Urothelium cell line (cell line): ENCODE measurements at regions not wholly inside any gene's neighbourhood (a gene's known extent, or its start where the extent isn't known, plus 50 kb on each side); places are given as distances from the start of the nearest gene placed in this dataset.

ENCODE experiments used
- DNase-seq: peaks from one replicate; pipeline ENCODE4 v3.0.0; 2011; ENCODE audit warnings: low spot score, mixed read lengths
- FAIRE-seq: peaks from 2 replicates; lab custom pipeline; 2011; peaks lifted over from hg19 to GRCh38; lab: Jason Lieb, UNC

GRCh38 chr10:117632406-117632805 lies 89.9 kb downstream of the EMX2 start:
- FAIRE-seq (no peak), DNase-seq (no peak)

- FAIRE-seq = no peak
- no peak for DNase-seq
Measured at GRCh38 chr10:117635826-117636225, 93.3 kb downstream of the EMX2 start.

GRCh38 chr10:117638200-117638599 lies 95.7 kb downstream of the EMX2 start:
- FAIRE-seq = no peak

GRCh38 chr10:117638664-117639200 lies 96.2 kb downstream of the EMX2 start:
- DNase-seq = no peak
- no peak for FAIRE-seq

More at GRCh38 chr10:117638200-117638599, 95.7 kb downstream of the EMX2 start:
- DNase-seq = no peak

- no peak for FAIRE-seq
- no peak for DNase-seq
Measured at GRCh38 chr10:117640406-117640805, 97.9 kb downstream of the EMX2 start.

GRCh38 chr10:117646718-117647117 lies 104.2 kb downstream of the EMX2 start:
- DNase-seq = no peak
- no peak for FAIRE-seq

GRCh38 chr10:117647306-117647705 lies 104.8 kb downstream of the EMX2 start:
- no peak for FAIRE-seq
- no peak for DNase-seq

GRCh38 chr10:117651121-117651520 lies 108.6 kb downstream of the EMX2 start:
- no peak for FAIRE-seq
- DNase-seq = no peak

- DNase-seq = peak; percentile 15
- no peak for FAIRE-seq
Measured at GRCh38 chr10:117652228-117653169, 110.0 kb downstream of the EMX2 start.

- DNase-seq (peak; percentile 86), FAIRE-seq (no peak)
Measured at GRCh38 chr10:117653170-117653515, 110.6 kb downstream of the EMX2 start.

GRCh38 chr10:117654105-117654504 lies 111.6 kb downstream of the EMX2 start:
- FAIRE-seq (no peak), DNase-seq (no peak)

GRCh38 chr10:117656385-117657367 lies 114.1 kb downstream of the EMX2 start:
- DNase-seq = no peak
- FAIRE-seq = no peak

- DNase-seq = no peak
- FAIRE-seq = no peak
Measured at GRCh38 chr10:117661316-117661715, 118.8 kb downstream of the EMX2 start.

- DNase-seq (no peak), FAIRE-seq (no peak)
Measured at GRCh38 chr10:117662126-117662525, 119.6 kb downstream of the EMX2 start.

GRCh38 chr10:117662751-117663540 lies 120.4 kb downstream of the EMX2 start:
- DNase-seq (no peak), FAIRE-seq (no peak)

GRCh38 chr10:117663750-117664149 lies 121.2 kb downstream of the EMX2 start:
- DNase-seq (peak; percentile 20), FAIRE-seq (no peak)

- FAIRE-seq (no peak), DNase-seq (no peak)
Measured at GRCh38 chr10:117664288-117664687, 121.7 kb downstream of the EMX2 start.

- DNase-seq (no peak), FAIRE-seq (no peak)
Measured at GRCh38 chr10:117666166-117666565, 123.6 kb downstream of the EMX2 start.

GRCh38 chr10:117666965-117667364 lies 124.4 kb downstream of the EMX2 start:
- FAIRE-seq (no peak), DNase-seq (no peak)

- FAIRE-seq = no peak
- DNase-seq = no peak
Measured at GRCh38 chr10:117667831-117668230, 125.3 kb downstream of the EMX2 start.
